Fibroblast of skin of back (primary cell): ENCODE measurements at regions not wholly inside any gene's neighbourhood (a gene's known extent, or its start where the extent isn't known, plus 50 kb on each side); places are given as distances from the start of the nearest gene placed in this dataset.
"Not testable (repeated sequence)": the region's sequence is repeated elsewhere in the genome, so short reads cannot be mapped to it uniquely, and the experiment has no call there.

ENCODE experiments used
- DNase-seq: peaks from one replicate; pipeline ENCODE4 v3.0.0-alpha.2; 2013

- no peak for DNase-seq
These were observed 258.9 kb downstream of the SEC16B start for GRCh38 chr1:177710696-177711620.

GRCh38 chr1:177708406-177708805 lies 261.5 kb downstream of the SEC16B start:
- DNase-seq, result no peak

- no peak for DNase-seq
These were observed 262.9 kb downstream of the SEC16B start for GRCh38 chr1:177706977-177707376.

- DNase-seq, result no peak
These were observed 264.0 kb downstream of the SEC16B start for GRCh38 chr1:177705839-177706238.

- no peak for DNase-seq
These were observed 265.9 kb downstream of the SEC16B start for GRCh38 chr1:177703888-177704446.

GRCh38 chr1:177701654-177702353 lies 268.1 kb downstream of the SEC16B start:
- no peak for DNase-seq

- DNase-seq, result no peak
These were observed 269.0 kb downstream of the SEC16B start for GRCh38 chr1:177700856-177701255.

GRCh38 chr1:177690996-177691395 lies 278.9 kb downstream of the SEC16B start:
- no peak for DNase-seq

- no peak for DNase-seq
These were observed 282.3 kb downstream of the SEC16B start for GRCh38 chr1:177687544-177687943.

GRCh38 chr1:177686933-177687332 lies 282.9 kb downstream of the SEC16B start:
- no peak for DNase-seq

- DNase-seq, result no peak
These were observed 300.7 kb downstream of the SEC16B start for GRCh38 chr1:177669161-177669560.

- DNase-seq, result no peak
These were observed 303.9 kb downstream of the SEC16B start for GRCh38 chr1:177665935-177666334.

GRCh38 chr1:177664742-177665141 lies 305.1 kb downstream of the SEC16B start:
- not testable (repeated sequence) for DNase-seq

GRCh38 chr1:177660188-177660587 lies 309.7 kb downstream of the SEC16B start:
- DNase-seq, result no peak

GRCh38 chr1:177659281-177659680 lies 310.6 kb downstream of the SEC16B start:
- DNase-seq, result no peak

- no peak for DNase-seq
These were observed 313.3 kb downstream of the SEC16B start for GRCh38 chr1:177656598-177656997.

GRCh38 chr1:177650947-177651346 lies 318.9 kb downstream of the SEC16B start:
- no peak for DNase-seq

- no peak for DNase-seq
These were observed 321.1 kb downstream of the SEC16B start for GRCh38 chr1:177648731-177649265.

GRCh38 chr1:177648138-177648537 lies 321.7 kb downstream of the SEC16B start:
- no peak for DNase-seq

- DNase-seq, result no peak
These were observed 322.8 kb downstream of the SEC16B start for GRCh38 chr1:177646757-177647730.

GRCh38 chr1:177645491-177646190 lies 324.2 kb downstream of the SEC16B start:
- DNase-seq, result no peak
